HG02571 (cell line): ENCODE measurements at regions not wholly inside any gene's neighbourhood (a gene's known extent, or its start where the extent isn't known, plus 50 kb on each side); places are given as distances from the start of the nearest gene placed in this dataset.

ENCODE experiments used
- ATAC-seq: cut with Tn5 transposase; IDR thresholded peaks from one replicate; pipeline ENCODE4 v1.9.1; 2021; ENCODE audit warnings: mild to moderate bottlenecking, moderate library complexity; ENCODE audit not compliant: unreplicated experiment

DNA sequence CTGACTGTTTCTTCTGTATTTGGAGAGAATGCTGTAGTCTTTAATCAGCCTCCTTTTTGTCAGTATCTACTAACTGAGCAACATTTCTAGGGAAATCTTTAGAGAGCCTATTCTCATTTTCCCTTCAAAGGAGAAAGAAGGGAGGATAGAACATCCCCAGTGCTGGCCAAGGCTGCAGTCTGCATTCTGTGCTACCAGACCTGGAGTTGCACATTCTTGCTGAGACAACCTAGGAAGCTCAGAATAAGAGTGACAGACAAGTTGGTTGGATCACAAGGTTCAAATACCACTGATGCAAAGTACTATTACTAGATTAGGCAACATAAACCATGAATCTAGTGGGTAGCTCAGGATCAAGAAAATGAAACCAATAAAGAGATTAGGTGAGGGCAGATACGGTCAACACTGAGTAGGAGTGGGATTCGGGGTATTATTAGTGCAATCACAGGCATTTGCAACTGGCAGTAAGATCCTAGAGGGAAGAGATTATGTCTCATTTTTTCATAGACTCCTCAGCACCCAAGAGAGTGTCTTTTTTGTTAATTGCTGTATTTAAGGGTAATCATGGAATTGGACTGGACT lies 213.5 kb upstream of the FAM83B start:
- no peak for ATAC-seq

DNA sequence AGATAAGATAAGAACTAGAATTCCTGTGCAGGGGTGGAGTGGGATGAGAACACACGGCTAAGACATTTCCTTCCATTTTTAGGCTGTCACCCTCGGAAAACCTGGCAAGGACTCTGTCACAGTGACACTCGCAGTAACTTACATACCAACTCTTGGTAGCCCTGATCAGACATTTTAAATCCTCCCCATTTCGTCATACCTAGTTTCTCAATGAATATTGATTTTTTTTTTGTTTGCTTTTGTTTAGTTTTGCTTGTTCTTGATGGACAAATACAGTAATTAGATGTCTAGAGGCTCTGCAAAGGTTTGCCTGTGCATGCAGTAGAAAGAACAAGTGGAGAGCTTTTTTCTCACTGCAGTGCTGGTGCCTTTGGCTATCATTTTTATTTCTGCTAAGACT lies 213.0 kb upstream of the FAM83B start:
- ATAC-seq, result no peak

DNA sequence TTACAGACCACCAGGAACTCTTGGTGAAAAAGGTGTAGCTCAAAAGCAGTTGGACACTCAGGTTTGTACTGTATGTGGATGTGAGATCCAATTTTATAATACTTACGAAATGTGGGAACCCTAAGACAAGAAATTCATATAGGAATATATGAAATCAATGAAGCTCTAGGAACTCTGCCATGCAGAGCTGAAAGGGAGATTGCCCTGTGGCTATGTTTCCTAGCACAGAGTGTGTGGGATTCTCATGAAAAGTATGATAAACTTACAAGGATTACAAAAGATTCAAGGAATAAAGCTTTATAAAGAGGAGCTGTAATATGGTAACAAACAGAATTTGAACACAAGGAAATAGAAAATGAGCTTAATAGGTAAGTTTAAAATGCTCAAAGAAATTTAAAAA lies 205.7 kb upstream of the FAM83B start:
- no peak for ATAC-seq

DNA sequence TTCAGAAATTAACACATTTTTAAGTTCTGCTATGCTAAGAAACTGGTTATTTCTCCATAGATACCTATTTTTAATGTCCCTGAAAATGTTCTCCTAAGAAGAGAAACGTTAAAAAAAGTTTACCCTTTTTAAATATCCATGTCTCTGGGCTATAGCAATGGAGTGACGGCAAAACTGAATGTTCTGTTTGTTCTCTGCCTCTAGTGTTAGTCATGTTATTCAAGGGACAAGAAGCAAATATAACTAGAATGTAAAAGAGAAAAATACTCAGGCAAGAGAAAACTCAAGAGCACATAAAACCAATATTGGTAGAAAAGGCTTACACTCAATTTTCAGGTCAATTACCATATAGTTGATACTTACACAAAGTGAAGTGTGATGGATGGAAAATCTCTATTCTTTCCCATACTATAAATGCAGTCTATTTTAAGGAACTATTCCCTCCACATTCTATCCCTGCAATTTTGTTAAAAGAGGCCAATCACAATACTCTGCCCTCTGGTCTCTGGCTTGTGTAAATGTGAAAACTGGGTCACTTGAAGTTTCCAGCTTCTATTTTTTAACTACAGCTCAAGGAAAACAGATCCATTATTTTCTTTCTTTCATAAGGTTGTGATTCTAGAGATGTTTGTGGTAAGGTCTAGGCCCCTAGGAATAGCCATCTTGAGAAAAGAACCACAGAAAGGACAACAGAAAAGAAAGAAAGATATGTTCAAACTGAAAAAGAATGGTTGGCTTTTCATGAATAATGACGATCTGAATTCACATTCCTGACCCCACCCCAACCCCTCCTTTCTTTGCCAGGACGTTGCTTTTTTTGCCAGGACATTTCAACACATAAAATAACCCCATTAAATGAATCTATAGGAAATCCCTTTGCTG lies 200.3 kb upstream of the FAM83B start:
- no peak for ATAC-seq

DNA sequence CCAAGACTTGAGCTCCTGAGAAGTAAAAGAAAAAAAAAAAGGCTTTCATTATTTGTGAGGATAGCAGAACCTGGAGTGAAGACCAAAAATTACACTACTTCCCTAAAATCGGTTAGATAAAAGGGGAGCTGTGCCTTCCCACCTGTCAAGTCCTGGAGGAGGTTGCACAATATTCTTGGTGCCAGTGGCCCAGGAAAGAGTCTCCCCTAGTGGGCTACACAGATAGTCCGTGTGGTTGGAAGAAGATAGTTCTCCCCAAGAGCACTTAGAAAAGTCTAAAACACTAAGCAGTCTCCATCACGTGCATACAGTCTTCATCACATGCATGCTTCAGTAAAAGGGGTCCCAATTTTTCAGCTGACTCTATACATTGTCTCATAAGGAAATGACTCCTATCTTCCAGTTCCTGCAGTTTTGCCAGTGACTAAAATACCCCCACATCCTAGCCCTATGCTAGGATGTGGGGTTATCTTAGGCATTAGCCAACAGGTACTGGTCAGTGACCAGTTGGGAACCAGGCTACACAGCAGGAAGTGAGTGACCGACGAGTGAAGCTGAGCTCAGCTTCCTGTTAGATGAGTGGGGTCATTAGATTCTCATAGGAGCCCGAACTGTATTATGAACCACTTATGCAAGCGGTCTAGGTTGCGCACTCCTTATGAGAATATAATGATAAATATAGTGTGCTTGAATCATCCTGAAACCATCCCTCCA lies 199.5 kb upstream of the FAM83B start:
- no peak for ATAC-seq

DNA sequence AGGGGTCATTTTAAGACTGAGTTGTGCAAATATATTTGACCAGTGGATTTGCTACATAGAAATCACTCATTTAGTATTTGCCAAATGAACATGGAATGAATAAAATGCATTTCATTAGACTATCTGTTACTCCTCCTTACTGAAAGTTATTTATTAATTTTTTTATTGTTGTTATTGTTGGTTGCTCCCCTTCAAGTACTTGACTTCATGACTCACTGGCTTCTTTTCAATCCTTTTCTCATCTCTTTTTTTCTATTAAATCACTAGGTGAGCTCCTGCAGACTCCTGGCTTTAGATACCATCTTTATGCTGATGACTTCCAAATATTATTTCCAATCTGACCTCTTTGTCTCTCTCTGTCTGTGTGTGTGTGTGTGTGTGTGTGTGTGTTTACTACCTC lies 192.2 kb upstream of the FAM83B start:
- ATAC-seq, result no peak

DNA sequence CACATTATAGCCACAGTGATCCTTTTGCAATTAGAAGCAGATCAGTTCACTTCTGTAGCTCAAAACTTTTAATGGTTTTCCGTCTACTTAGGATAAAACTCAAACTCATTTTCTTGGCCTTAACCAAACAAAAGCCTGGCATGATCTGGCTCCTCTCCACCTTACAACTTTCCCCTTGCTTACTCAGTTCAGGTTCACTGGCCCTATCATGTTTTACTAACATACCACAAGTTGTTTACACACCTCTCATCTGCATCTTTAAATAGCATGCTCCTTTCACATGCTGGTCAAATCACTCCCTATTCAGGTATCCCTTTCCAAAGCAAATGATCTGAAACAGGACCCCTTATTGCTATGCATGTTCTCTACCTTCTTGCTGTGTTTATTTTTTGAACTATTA lies 191.4 kb upstream of the FAM83B start:
- no peak for ATAC-seq

DNA sequence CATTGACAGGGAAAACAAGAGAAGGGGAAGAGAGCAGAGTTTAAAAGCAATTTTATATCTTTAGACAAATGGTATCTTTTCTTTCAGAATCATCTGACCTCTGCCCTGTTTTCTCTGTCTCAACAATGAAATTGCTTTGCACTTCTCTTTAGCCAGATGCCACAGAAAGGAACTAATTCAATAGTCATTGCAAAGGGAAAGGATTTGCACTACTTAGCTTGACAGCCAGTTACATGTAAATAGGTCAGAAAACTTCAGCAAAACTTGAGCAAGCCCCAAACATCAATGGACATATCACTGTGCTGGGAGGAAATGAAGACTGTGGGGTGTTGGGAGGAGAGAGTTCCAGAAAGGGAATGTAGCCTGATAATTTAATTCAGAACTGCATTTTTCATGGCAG lies 181.3 kb upstream of the FAM83B start:
- no peak for ATAC-seq

DNA sequence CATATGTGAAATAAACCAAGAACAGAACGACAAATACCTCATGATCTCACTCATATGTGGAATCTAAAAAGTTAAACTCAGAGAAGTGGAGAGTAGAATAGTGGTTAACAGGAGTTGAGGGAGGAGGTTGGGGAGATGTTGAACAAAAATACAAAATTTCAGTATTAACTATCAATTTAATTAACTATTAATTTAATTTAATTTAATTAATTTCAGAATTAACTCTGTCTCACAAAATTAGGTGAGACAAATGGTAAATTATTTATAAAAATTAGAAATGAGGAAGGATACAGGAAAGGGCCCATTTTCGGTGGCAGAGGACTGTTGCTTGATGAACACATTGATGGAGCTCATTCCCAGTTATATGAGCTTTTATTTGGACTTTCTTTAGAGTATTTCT lies 166.0 kb upstream of the FAM83B start:
- ATAC-seq, result no peak

DNA sequence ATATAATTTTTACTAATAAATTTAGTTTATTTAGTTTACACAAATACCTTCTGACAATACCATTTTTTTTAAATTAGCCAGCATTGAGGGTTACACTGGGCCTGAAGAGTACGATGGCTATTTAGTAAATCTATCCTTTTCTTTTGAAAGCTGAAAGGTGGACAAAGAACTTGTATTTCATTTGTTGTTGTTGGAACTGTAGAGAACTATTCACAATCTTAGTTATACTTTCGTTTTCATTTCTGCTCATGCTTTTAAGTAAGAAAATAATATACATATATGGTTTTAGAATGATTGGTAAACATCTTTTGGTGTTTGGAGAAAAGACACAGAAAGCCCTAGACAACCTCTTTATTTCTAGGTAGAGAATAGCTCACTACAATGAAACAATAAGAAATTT lies 165.3 kb upstream of the FAM83B start:
- ATAC-seq, result no peak

DNA sequence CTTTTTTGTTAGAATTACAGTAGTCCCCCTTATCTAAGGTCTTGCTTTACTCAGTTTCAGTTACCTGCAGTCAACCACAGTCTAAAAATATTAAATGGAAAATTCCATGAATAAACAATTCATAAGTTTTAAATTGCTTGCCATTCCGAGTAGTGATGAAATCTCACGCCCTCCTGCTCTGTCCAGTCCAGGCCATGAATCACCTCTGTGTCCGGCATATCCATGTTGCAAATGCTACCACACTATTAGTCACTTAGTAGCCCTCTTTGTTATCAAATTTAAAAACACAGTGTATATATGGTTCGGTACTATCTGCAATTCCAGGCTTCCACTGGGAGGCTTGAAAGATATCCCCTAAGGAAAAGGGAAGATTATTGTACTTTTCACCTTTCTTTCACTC lies 164.6 kb upstream of the FAM83B start:
- no peak for ATAC-seq

DNA sequence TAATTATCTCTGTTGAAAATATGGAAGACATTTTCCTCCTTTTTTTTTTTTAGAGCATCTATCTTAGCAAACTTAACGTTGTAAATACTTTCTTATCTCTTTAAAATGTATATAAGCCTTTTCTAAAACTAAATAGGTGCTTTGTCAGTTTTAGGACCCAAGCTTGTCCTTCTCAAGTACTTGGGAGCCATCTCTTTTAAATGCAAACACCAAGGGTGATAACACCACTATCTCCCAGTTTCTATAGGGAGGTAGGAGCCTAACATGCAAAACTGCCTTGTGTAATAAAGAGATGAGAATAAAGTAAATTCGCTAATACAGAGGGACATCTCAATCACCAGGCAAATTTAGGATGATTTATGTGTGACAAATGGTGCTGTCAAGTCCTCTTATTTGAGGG lies 157.0 kb upstream of the FAM83B start:
- ATAC-seq, result no peak

DNA sequence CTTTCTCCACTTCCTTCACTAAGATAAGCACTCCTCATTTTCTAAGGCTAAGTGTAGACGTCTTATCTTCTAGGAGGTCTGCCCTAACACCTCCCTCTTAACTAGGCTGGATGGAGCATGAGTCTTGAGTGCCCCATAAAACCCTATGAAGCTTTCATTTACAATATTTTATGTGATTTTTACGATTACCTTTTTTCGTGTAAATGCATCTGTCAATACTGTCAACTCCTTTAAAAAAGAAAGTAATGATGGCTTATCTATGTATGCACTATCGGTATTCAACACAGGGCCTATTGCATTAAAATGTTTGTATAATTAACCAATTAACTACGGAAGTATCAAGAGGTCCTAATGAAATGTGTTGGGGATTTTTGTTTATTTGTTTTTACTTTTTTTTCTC lies 156.0 kb upstream of the FAM83B start:
- no peak for ATAC-seq

DNA sequence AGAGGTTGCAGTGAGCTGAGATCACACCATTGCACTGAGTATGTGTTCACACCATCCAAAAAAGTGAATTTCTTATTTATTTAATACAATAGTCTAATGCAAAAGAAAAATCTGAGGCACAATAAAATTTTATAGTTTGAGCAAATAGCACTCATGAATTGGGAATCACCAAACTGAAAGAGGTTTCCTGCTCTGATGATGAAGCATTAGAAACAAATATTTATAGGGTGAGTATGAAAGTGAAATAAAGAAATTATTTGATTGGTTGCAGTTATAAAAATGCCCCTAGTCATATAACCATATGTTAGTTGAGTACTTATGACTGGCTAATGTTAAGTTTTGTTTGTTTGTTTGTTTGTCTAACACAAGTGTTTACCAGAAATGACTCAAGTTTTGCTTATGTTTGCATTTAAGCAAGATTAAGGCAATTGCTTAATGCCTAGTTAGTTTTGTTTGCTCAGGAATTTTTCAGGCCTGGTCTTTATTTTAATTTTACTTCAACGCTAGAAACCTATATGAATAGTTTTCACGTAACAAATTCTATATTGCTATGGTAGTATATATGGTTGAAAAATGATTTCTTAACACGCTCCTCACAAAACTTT lies 151.5 kb upstream of the FAM83B start:
- ATAC-seq, result no peak

DNA sequence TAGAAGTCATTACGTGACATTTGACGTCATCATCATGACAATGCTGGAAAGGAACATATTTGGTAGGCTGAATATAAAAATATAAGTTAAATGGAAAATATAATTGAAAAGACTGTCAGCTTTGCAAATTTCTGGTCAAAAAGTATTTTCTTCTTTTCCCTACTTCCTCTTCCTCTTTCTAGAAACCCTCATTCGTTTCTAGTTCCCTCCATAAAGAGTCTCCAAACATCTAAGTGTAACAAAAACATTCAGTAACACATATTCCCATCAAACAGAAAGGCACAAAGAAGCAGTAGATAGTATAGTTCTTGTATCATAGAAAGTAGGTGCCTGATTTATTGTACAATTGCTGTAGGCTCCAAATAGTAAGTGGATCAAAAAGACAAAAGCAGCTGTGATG lies 150.8 kb upstream of the FAM83B start:
- no peak for ATAC-seq

DNA sequence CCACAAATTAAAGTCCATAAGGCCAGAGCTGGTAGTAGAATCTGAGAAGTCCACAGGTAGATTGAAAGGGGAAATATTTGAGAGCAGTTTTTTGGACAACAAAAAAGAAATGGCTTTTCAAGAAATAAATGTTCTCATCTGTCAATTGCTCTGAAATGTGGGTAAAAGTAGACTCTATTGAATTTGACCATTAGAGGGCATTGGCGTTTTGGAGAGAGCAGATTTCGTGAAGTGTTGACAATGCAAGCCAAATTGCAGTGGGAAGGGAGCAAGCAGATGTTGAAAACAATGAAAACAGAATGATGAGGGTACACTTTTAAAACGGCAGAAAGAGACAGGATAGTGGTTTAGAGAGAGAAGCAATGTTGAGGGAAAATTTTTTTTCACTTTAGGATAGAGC lies 149.1 kb upstream of the FAM83B start:
- ATAC-seq, result no peak

DNA sequence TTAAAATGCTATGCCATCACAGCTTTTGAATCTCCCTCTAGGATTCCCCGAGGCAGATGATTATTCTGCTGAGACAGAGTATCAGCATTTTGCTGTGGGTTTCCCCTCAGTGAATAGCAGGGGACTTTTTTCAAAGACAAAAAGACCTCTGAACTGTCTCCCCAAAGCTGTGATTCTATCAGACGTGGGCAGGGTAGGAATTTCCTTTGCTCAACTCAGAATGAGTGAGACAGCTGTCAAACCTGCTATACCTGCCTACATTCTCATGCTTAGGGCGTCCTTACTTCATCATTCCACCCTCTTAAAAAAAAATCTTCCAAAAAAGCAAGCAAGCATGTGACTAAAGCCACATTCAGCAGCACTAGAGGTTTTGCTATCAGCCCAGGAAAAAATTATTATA lies 147.6 kb upstream of the FAM83B start:
- peak; percentile 75 for ATAC-seq

DNA sequence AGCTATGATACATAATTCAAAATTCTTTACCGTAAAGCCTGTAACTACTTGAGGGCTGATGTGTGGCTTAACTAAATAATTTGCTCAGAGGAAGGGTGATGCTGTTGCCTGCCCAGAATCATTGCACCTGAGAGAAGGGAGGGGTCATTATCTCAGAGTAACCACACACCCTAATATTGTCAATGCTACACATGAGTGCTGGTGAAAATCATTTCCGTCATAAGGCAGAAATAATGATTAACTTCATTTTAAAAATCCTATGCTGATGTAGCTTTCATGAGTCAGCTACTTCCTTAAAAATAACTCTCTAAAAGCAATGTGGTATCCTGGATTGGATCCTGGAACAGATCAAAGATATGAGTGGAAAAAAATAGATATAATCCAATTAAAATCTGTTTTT lies 146.4 kb upstream of the FAM83B start:
- no peak for ATAC-seq

DNA sequence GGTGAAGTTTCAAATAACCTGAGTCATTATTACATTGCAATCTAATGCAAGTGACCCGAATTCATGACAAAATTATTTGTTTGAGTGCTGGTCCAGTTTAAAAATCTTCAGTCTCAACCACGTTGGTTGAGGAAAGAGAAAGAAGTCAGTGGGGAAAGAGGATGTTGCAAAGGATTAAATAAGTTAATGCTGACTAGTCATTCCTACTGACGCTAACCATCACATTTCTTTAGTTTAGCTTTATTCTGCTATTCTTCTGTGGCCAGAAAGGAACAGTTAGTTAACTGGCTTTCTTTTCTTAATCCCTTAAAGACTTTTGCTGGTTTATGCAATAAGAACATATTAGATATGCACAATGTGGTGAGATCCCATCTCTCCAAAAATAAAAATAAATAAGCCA lies 143.8 kb upstream of the FAM83B start:
- ATAC-seq, result no peak

DNA sequence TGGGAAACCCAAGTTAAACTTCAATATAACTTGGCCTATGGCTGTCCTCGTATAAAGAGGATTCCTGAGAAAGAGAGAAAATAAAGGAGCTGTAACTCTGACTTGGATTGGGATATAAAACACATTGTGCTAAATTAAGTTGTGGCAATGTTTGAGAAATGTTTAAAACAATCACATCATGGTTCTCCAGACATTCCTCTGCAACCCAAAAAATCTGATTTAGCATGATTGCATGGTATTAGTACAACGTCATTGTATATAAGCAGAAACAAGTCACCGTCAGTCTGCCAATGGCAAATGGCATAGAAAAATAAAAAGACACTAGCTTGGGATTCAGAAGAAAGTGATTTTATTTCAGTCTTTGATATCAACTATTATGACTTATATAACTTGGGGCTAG lies 140.2 kb upstream of the FAM83B start:
- ATAC-seq, result no peak

DNA sequence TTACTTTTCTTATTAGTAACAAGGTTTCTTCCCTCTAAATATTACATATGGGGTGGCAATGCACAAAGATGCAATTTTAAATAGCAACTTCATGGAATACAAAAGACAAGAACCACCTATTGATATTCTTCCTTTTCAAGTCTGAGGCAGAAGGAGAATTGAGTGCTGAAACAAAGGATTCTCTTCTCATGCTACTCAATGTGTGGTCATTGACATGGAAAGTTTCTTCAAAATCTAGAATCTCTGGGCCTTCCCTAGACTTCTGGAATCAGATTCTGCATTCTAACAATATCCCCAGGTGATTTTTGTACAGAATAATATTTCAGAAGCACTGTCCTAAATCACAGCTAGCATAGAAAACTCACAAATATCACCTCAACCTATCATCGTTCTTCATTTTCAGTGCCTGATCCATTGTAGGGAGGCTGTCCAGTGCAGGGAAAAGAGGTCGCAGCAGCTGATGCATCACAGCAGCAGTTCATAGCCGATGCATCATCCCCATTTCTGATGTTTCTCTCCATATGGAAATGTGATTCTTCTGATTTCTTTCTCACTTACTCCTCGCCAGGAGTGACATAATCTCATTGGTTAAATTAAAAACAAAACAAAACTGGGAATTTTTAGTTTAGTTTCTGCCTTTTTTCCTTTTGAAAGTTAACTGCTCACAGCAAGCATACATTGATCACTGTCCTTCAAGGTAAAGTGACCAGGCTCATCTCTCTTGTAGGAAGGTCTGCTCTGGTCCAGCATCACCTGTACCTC lies 139.5 kb upstream of the FAM83B start:
- ATAC-seq, result no peak
